Mucosa of descending colon (tissue), 3 donors: ENCODE measurements at regions not wholly inside any gene's neighbourhood (a gene's known extent, or its start where the extent isn't known, plus 50 kb on each side); places are given as distances from the start of the nearest gene placed in this dataset.

ENCODE experiments used
- ATAC-seq: fragments of 200-7000 bp; cut with Tn5 transposase; one replicate; pipeline ENCODE4 v1.9.1; 2020; ENCODE audit warnings: mild to moderate bottlenecking, moderate library complexity
- DNase-seq, 3 donors: peaks; one replicate each; pipeline ENCODE4 v3.0.0-alpha.2; 2020
- H3K36me3 ChIP-seq: fragments of 200-600 bp; one replicate; pipeline ENCODE4 v1.8.0; 2021; ENCODE audit warnings: low read depth, mild to moderate bottlenecking
- H3K4me1 ChIP-seq: fragments of 200-600 bp; one replicate; pipeline ENCODE4 v1.8.0; 2021; ENCODE audit warnings: low read depth, mild to moderate bottlenecking
- H3K4me3 ChIP-seq: fragments of 200-600 bp; one replicate; pipeline ENCODE4 v1.8.0; 2021; ENCODE audit warnings: mild to moderate bottlenecking
- H3K9me3 ChIP-seq: fragments of 200-600 bp; one replicate; pipeline ENCODE4 v1.8.0; 2021; ENCODE audit warnings: mild to moderate bottlenecking
- CTCF ChIP-seq: fragments of 200-600 bp; IDR thresholded peaks from one replicate; pipeline ENCODE4 v1.8.0; 2022; ENCODE audit warnings: antibody characterized with exemption, mild to moderate bottlenecking
- intact Hi-C, 2 donors: fragments of 100-400 bp; cut with DNase I in 1 of 2; cut with micrococcal nuclease in 1 of 2; formaldehyde crosslinking; loops; one replicate each; pipeline versions ENCODE4 v1.11.0 to v1.11.1; 2022; cut with DNase I, micrococcal nuclease
- donor health status: DM: no; HTN: no; CAD: no; lungs with moderate emphysema.
- donor health status: DM: no; HTN: no; CAD: no.
- donor health status: DM: no; HTN: yes; CAD: no.

DNA sequence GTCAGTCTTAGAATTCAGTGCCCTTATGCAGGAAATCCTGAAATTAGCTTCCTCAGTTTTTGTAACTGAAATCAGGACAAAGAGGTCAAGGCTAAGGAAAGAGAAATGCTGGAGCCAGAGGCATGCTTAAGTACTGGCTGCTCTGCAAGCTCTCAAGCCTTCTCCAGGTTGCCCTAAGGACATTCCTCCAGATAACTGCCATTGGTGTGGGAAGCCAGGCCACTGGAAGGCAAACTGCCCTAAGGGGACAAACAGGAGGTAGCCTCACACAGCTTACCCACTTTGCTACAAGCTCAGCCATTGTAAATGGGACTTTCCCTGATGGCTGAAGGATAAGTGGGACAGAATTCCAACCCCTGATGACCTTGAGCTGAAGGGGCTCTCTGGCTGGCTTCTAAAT is 606.9 kb upstream of the PCDH10 start:
- intact Hi-C loops, result no loop called here
- TF ChIP-seq CTCF, result no peak
- H3K4me3 ChIP-seq, result no peak overlapping the region
- DNase-seq, result no peak
- H3K36me3 ChIP-seq, result no peaks in the 10 kb centered on the region
- H3K4me1 ChIP-seq, result no peaks in the 10 kb centered on the region
- no peak for ATAC-seq
- peaks cover 9% of the 10 kb centered on the region for H3K9me3 ChIP-seq

- Histone ChIP-seq H3K4me3 (no peak overlapping the region), H3K4me1 (no peaks in the 10 kb centered on the region), H3K36me3 (no peaks in the 10 kb centered on the region), H3K9me3 (peaks cover 7% of the 10 kb centered on the region)
- DNase-seq (no peak), ATAC-seq (no peak)
- no peak for TF ChIP-seq CTCF
- intact Hi-C loops, result no loop called here
Measured at GRCh38 chr4:132548463-132548862, 600.6 kb upstream of the PCDH10 start.

DNA sequence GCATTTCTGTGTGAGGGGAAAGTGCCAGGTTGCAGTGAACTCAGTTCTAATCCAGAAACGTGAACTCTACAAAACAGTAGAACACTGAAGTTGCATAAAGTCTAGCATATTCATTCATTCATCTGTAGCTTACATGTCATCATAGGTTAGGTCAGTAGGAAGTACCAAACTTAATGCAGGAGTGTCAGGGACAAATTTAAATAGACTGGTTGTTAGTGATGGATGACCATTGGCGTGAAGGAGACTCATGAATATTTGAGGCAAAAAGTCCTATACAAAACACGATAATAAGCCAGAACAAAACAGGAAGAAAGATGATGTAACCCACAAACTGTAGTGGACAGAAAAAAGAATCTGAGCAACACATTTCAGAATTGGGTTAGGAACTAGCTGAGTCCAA is 592.8 kb upstream of the PCDH10 start:
- DNase-seq (no peak), ATAC-seq (no peak)
- Histone ChIP-seq H3K4me1 (no peaks in the 10 kb centered on the region), H3K4me3 (no peak overlapping the region), H3K9me3 (no peaks in the 10 kb centered on the region), H3K36me3 (no peaks in the 10 kb centered on the region)
- intact Hi-C loops, result no loop called here
- TF ChIP-seq CTCF, result no peak

DNA sequence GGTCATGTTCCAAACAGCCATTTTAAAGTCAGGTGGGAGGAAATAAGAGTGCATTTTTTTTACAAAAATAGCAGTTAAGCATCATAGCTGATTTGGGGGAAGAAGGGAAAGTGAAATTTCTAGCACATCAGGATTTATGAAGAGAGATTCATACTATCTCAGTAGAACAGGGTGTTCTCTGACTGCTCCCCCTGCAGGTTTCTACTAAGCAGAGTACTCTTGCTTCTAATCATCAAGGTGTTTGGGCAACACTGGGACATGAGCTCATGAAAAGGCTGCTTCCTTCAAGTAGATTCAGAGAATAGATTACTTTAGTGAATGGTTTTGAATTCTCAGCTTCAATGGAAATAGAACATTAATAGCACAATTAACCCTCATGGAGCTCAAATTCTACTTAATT is 591.4 kb upstream of the PCDH10 start:
- no peak for ATAC-seq
- Histone ChIP-seq H3K4me1 (no peaks in the 10 kb centered on the region), H3K4me3 (no peak overlapping the region), H3K9me3 (no peaks in the 10 kb centered on the region), H3K36me3 (no peaks in the 10 kb centered on the region)
- TF ChIP-seq CTCF, result no peak
- no peak for DNase-seq
- intact Hi-C loops, result no loop called here

DNA sequence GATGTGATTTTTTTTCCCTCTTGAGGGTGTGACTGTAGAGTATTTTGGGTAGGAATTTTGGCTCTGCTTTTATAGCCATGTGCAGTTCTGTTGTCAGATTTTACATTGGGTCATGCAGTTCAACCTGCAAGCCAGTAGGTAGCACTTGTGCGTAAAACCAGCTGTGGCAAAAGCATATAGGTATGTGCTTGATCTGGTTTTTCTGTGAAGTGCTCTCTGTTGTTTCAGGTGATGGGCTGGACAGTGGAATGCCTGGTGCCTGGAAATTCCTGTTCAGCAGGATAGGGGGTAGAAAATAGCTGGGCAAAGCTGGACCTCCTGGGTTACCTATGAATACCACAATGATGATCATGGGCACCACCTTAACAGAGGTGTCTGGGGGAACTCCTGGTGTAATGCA is 584.2 kb upstream of the PCDH10 start:
- Histone ChIP-seq H3K4me3 (no peak overlapping the region), H3K36me3 (no peaks in the 10 kb centered on the region), H3K4me1 (no peaks in the 10 kb centered on the region), H3K9me3 (peaks cover 6% of the 10 kb centered on the region)
- TF ChIP-seq CTCF, result no peak
- DNase-seq, result no peak
- intact Hi-C loops, result no loop called here
- no peak for ATAC-seq

- ATAC-seq (no peak), DNase-seq (no peak)
- TF ChIP-seq CTCF, result no peak
- H3K4me1 ChIP-seq, result no peaks in the 10 kb centered on the region
- H3K4me3 ChIP-seq, result no peak overlapping the region
- intact Hi-C loops, result no loop called here
- peaks cover 6% of the 10 kb centered on the region for H3K9me3 ChIP-seq
- H3K36me3 ChIP-seq, result no peaks in the 10 kb centered on the region
Measured at GRCh38 chr4:132565542-132565941, 583.6 kb upstream of the PCDH10 start.
